Activated CD4-positive, alpha-beta T cell treated with anti-CD3 and anti-CD28 coated beads, Interleukin-10, Interleukin-2, amounts not matched to agents 100 ng/mL and 50 ng/mL, durations not matched to agents 16 hours and 8 hours (primary cell): ENCODE measurements at regions not wholly inside any gene's neighbourhood (a gene's known extent, or its start where the extent isn't known, plus 50 kb on each side); places are given as distances from the start of the nearest gene placed in this dataset.
"Not testable (repeated sequence)": the region's sequence is repeated elsewhere in the genome, so short reads cannot be mapped to it uniquely, and the experiment has no call there.

Source experiments
- DNase-seq: peaks from one replicate; pipeline ENCODE4 v3.0.0-alpha.2; 2020

GRCh38 chr20:47940101-47940813 lies 155.0 kb upstream of the SULF2 start:
- no peak for DNase-seq

- no peak for DNase-seq
Measured at GRCh38 chr20:47936612-47937011, 151.3 kb upstream of the SULF2 start.

GRCh38 chr20:47934761-47935160 lies 149.5 kb upstream of the SULF2 start:
- no peak for DNase-seq

- DNase-seq = no peak
Measured at GRCh38 chr20:47931443-47931842, 146.2 kb upstream of the SULF2 start.

GRCh38 chr20:47931002-47931401 lies 145.7 kb upstream of the SULF2 start:
- DNase-seq = no peak

GRCh38 chr20:47929368-47930115 lies 144.3 kb upstream of the SULF2 start:
- no peak for DNase-seq

GRCh38 chr20:47927944-47928343 lies 142.7 kb upstream of the SULF2 start:
- DNase-seq = no peak

- no peak for DNase-seq
Measured at GRCh38 chr20:47927385-47927851, 142.1 kb upstream of the SULF2 start.

- no peak for DNase-seq
Measured at GRCh38 chr20:47926731-47927130, 141.4 kb upstream of the SULF2 start.

- DNase-seq = no peak
Measured at GRCh38 chr20:47925593-47925992, 140.3 kb upstream of the SULF2 start.

- no peak for DNase-seq
Measured at GRCh38 chr20:47922269-47922668, 137.0 kb upstream of the SULF2 start.

- not testable (repeated sequence) for DNase-seq
Measured at GRCh38 chr20:47921829-47922228, 136.5 kb upstream of the SULF2 start.

- DNase-seq = no peak
Measured at GRCh38 chr20:47921408-47921807, 136.1 kb upstream of the SULF2 start.

- no peak for DNase-seq
Measured at GRCh38 chr20:47917549-47918070, 132.3 kb upstream of the SULF2 start.

GRCh38 chr20:47915495-47915894 lies 130.2 kb upstream of the SULF2 start:
- DNase-seq = no peak

- no peak for DNase-seq
Measured at GRCh38 chr20:47914792-47915191, 129.5 kb upstream of the SULF2 start.

GRCh38 chr20:47912786-47913501 lies 127.7 kb upstream of the SULF2 start:
- DNase-seq = not testable (repeated sequence)

- DNase-seq = not testable (repeated sequence)
Measured at GRCh38 chr20:47912165-47912564, 126.9 kb upstream of the SULF2 start.

GRCh38 chr20:47909696-47910369 lies 124.6 kb upstream of the SULF2 start:
- not testable (repeated sequence) for DNase-seq

GRCh38 chr20:47908361-47909035 lies 123.2 kb upstream of the SULF2 start:
- DNase-seq = not testable (repeated sequence)

GRCh38 chr20:47907951-47908350 lies 122.7 kb upstream of the SULF2 start:
- not testable (repeated sequence) for DNase-seq

- DNase-seq = no peak
Measured at GRCh38 chr20:47907031-47907675, 121.9 kb upstream of the SULF2 start.
